NCI-H1105 treated with DMSO at 0.1 percent for 48 hours (cell line): ENCODE measurements at regions not wholly inside any gene's neighbourhood (a gene's known extent, or its start where the extent isn't known, plus 50 kb on each side); places are given as distances from the start of the nearest gene placed in this dataset.
A peak's percentile ranks its signal among the peaks of the same experiment; 100 is the strongest.
"Not testable (repeated sequence)": the region's sequence is repeated elsewhere in the genome, so short reads cannot be mapped to it uniquely, and the experiment has no call there.

Source experiments
- DNase-seq: peaks from one replicate; lab custom pipeline; 2025; lab: John Stamatoyannopoulos, UW

- no peak for DNase-seq
These were observed 317.3 kb upstream of the NAALADL2 start for GRCh38 chr3:174541708-174542315.

- DNase-seq: no peak
These were observed 311.2 kb upstream of the NAALADL2 start for GRCh38 chr3:174547801-174548435.

DNA sequence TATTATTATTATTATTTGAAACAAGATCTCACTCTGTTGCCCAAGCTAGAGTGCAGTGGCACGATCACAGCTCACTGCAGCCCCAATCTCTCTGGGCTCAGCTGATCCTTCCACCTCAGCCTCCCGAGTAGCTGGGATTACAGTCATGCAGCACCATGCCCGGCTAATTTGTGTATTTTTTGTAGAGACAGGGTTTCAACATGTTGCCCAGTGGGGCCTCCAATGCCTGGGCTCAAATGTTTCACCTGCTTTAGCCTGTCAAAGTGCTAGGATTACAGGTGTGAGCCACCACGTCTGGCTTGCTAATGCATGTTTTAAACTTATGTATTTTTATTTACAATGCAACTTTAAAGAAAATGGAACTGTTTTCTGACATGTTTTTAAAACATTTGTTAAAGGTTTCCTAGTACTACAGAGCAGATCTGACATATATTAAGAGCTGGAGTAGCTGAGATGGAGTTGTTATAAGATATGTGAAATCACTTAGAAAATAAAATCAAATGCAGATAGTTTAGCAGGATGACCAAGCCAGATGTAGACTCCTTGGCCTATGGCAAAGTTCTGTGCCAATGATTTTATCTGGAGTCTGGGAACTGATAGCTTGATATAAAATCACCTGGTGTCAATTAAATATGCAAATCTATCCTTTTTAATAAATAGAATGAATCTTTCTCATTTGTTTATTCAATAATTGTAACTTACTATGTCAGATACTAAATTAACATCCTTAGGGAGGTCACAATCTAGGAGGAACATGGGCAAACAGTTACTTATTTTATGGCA, 310.1 kb upstream of the NAALADL2 start:
- no peak for DNase-seq

- no peak for DNase-seq
These were observed 277.6 kb upstream of the NAALADL2 start for GRCh38 chr3:174581558-174581957.

DNA sequence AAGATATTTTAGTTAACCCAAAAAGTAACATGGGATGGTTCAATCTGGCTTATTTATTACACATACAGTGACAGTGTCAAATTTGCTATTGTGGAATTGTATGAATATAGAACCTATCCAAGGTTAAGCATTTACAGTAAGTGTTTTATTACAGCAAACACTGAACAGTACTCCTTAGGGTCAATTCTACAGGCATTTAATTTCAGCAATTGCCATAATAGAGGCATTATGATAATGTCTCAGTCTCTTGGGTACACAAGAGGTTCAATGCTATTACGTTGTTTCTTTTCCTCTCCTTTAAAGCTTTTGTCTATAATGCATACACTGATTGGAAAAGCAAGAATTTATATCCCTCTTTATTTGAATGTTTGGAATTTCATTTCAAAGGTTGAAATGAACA, 275.7 kb upstream of the NAALADL2 start:
- DNase-seq: peak; percentile 64

DNA sequence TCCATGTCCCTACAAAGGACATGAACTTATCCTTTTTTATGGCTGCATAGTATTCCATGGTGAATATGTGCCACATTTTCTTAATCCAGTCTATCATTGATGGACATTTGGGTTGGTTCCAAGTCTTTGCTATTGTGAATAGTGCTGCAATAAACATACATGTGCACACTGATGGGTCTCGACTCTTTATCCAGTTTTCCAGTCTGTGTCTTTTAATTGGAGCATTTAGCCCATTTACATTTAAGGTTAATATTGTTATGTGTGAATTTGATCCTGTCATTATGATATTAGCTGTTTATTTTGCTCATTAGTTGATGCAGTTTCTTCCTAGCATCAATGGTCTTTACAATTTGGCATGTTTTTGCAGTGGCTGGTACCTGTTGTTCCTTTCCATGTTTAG, 272.0 kb upstream of the NAALADL2 start:
- not testable (repeated sequence) for DNase-seq

DNA sequence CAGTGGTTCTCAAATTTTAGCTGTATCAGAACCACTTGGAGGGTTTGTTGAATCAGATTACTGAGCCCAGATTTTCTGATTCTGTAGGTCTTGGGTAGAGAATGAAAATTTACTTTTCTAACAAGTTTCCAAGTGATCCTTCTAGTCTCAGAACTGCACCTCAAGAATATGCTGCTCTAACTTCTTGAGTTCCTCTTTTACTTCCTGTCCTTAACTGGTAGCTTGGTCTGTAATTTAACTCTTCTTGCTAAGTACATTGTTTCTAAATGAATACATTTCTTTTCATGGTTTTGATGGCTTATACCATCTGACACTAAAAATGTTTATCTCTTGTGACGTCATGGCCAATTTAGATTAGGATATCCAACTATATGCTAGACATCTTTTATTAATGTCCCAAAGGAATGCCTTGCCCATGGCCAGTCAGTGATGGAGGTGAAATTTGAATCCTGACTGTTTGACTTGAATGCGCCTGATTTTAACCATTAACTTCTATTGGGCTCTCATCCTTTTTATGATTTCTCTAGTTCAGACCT, 262.6 kb upstream of the NAALADL2 start:
- no peak for DNase-seq

GRCh38 chr3:174598885-174599439, 260.2 kb upstream of the NAALADL2 start:
- no peak for DNase-seq

DNA sequence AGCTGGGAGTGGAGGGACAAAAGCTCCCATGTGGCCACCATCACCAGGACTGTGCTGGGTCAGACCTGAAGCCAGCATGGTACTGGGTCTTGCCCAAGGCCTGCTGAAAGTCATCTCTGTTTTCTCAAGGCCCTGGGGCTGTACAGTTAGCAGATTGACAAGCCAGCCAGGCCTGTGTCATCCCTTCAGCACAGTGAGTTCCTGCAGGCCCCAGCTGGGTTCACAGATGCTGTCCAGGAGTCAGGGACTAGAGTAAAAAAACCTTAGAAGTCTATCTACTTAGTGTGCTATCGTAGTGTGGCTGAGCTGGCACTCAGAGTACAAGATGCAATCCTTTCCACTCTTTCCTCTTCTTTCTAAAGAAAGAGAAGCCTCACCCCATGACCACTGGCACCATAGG, 246.0 kb upstream of the NAALADL2 start:
- DNase-seq: no peak

DNA sequence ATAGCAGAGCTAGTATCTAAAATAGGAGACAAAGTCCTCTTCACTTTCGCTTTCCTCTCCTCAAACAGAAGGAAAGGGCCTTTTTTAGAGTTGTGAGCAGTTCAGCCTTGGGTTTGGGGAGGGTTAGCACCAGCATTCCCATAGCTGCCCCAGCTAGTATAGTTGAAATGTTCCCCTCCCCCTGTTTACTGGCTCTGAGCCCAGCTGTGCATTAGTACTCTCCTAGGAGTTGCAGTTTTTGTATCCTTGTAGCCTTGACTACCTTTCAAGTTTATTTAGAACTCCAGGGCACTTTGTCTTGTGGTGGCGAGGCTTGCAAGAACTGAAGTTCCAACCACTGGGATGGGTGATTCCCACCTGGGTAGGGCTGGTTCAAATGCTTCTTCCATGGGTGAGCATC, 245.1 kb upstream of the NAALADL2 start:
- DNase-seq: peak; percentile 66

- DNase-seq: no peak
These were observed 240.6 kb upstream of the NAALADL2 start for GRCh38 chr3:174618368-174619080.

- DNase-seq: peak; percentile 39
These were observed 239.9 kb upstream of the NAALADL2 start for GRCh38 chr3:174619239-174619638.

- DNase-seq: no peak
These were observed 239.0 kb upstream of the NAALADL2 start for GRCh38 chr3:174620138-174620537.

GRCh38 chr3:174620855-174621472, 238.2 kb upstream of the NAALADL2 start:
- no peak for DNase-seq

DNA sequence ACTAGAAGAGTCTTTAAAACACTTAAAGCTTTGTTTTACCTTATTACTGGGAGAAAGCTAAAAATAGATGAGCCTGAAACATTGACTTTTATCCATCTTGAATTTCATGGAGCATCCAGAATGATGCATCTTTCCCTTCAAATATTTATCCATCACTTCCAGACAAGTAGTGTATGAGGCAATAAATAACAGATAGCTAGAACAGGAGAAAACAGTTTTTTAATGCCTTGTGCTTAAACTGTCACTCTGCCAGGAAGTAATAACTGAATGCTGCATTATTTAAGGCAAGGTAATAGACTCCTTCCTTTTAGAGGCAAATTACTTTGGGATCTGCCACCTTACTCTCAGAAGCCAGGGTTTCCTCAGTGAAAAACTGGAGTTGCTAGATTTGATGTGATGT, 225.8 kb upstream of the NAALADL2 start:
- DNase-seq: no peak

GRCh38 chr3:174636451-174636850, 222.7 kb upstream of the NAALADL2 start:
- DNase-seq: no peak

GRCh38 chr3:174639406-174639805, 219.7 kb upstream of the NAALADL2 start:
- no peak for DNase-seq

- no peak for DNase-seq
These were observed 219.2 kb upstream of the NAALADL2 start for GRCh38 chr3:174639970-174640369.

- DNase-seq: no peak
These were observed 218.2 kb upstream of the NAALADL2 start for GRCh38 chr3:174640932-174641331.

DNA sequence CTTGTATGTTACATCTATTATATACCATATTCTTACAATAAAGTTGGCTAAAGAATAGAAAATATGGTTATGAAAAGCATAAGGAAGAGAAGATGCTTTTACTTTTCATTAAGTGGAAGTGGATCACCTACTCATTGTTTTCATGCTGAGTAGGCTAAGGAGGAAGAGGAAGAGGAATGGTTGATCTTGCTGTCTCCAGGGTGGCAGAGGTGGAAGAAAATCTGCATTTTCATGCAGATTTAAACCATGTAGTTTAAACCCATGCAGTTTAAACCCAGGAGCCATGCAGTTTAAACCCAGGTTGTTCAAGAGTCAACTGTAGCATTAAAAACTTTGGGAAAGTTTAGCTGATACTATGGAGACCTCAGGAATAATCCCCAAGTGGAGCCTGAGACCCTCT, 214.8 kb upstream of the NAALADL2 start:
- no peak for DNase-seq

DNA sequence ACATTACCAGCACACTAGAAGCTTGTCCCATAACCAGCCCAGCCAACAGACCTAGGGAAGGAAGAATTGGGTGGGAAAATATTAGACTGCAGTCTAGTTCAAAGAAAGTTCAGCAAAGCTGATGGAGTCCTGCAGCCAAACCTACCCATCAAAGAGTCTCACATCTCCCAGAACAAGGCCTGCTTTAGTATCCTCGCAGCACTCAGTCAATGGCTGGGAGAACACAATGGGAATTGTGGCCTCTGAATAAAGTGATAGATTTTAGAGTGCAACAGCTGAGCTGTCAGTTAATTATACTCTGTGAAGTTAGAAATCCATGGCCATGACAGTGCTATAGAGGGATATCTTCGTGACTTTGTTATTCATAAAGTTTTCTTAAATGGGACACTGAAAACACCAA, 207.2 kb upstream of the NAALADL2 start:
- DNase-seq: no peak

- no peak for DNase-seq
These were observed 199.6 kb upstream of the NAALADL2 start for GRCh38 chr3:174659511-174659910.
